ENCODE measurements at regions not wholly inside any gene's neighbourhood (a gene's known extent, or its start where the extent isn't known, plus 50 kb on each side); places are given as distances from the start of the nearest gene placed in this dataset.

- DNase-seq (ENCODE audit: low spot score) = no peak
These were observed 328.7 kb downstream of the NSG2 start for GRCh38 chr5:174374206-174374605.

GRCh38 chr5:174376056-174376455 is 330.6 kb downstream of the NSG2 start:
- no peak for DNase-seq (ENCODE audit: low spot score)

- no peak for DNase-seq (ENCODE audit: low spot score)
These were observed 331.3 kb downstream of the NSG2 start for GRCh38 chr5:174376726-174377373.

DNA sequence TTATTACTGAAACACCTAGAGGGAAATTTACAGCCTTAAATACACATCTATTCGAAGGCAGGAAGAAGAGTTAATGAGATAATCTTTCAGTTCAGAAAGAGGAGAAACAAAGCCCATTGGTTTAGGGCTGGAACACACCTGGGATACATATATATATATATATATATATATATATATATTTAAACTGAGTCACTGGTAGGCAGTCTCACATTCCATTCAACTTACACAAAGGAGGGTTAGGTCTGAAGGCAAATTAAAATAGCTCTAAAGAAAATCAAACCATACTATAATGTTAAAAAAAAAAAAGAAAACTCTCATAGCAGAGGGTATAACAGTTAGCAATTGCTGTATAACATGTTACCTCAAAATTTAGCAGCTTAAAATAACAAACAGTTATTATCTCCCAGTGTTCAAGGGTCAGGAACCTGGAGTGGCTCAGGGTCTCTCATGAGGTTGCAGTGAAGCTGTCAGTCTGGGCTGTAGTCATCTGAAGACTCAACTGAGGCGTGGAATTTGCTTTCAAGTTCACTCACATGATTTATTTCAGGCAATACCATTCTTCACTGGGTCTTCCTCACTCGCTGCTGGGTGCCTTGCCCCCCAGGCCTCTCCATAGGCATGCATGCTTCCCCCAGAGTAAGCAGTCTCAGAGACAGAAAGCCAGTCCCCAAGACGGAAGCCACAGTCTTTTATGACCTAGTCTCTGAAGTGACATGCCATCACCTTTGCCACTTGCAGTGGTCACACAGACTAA is 332.8 kb downstream of the NSG2 start:
- no peak for DNase-seq (ENCODE audit: low spot score)

DNA sequence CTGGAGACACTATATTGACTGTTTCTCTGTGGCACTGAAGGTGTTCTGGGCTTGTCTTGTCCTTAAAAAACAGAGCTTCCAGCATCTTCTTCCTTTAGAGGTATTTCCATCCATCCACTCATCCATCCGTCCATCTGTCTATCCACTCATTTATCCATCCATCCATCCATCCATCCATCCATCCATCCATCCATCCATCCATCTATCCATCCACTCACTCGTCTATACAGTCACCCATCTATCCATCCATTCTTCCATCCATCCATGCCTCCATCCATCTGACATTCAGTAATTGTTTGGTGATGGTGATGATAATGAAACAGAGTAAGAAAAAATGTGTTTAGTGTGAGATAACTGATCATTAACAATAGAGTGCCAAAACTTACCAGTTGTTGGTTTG is 334.8 kb downstream of the NSG2 start:
- DNase-seq (ENCODE audit: low spot score) = no peak

- DNase-seq (ENCODE audit: low spot score) = no peak
These were observed 335.7 kb downstream of the NSG2 start for GRCh38 chr5:174381241-174381640.

- DNase-seq (ENCODE audit: low spot score) = no peak
These were observed 338.0 kb downstream of the NSG2 start for GRCh38 chr5:174383210-174384167.

DNA sequence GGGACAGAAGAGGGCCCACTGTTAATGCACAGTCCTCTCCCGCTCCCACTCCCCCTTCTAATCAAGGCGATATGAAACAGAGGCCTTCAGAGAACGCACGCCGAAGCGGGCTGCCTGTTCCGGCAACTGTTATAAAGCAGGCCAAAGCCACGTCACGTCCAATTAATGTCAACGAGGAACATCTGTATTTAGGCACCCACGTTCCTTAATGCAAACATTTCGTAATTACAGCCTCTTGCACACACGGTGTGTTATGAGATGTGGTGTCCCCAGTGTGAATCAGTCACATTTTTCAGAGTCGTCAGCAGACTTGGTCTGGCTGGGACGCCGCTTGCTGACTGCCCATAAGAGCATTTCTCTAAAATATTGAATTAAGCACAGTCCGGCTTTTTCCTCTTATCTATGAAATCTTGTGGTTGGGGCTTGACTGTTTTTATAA is 339.0 kb downstream of the NSG2 start:
- DNase-seq (ENCODE audit: low spot score) = no peak

- DNase-seq (ENCODE audit: low spot score) = no peak
These were observed 338.1 kb upstream of the MSX2 start for GRCh38 chr5:174386306-174386705.

DNA sequence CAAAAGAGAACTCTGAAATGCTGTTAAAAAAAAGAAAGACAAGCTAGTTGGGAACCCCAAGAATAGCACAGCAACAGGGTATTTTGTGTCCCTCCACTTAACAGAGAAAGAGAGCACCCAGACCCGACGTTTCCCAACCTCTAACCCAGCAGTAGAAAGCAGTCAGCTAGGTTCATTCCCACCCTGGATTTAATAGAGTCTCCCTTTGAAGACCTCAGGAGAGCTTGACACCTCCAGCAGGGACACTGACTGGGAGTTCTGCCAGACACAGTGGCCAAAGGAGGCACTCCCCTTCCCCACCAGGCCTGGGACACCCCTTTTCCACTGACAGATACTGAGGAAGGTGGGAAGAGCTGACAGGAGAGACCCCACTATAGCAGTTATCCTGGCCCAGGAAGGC is 337.5 kb upstream of the MSX2 start:
- no peak for DNase-seq (ENCODE audit: low spot score)

GRCh38 chr5:174387448-174387847 is 336.9 kb upstream of the MSX2 start:
- DNase-seq (ENCODE audit: low spot score) = no peak

GRCh38 chr5:174392892-174393291 is 331.5 kb upstream of the MSX2 start:
- no peak for DNase-seq (ENCODE audit: low spot score)

DNA sequence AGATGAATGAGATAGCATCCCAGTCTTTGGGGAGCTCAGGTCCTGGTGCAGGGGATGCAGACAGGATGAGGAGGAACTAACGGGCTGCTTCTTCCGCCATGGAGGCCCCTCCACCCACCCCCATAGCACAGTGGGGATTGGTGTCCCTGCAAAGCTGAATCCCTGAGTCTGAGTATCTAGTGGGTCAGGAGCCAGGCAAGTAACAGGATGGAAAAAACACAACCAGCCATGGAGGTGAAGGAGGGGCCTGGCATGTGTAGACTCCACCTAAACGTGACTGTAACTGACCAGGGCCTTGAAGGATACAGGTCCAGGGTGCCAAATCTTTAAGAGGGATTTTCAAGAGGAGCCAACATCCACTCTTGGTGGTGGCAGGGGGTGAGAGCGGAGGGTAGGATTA is 327.8 kb upstream of the MSX2 start:
- no peak for DNase-seq (ENCODE audit: low spot score)

GRCh38 chr5:174397206-174397605 is 327.2 kb upstream of the MSX2 start:
- no peak for DNase-seq (ENCODE audit: low spot score)

GRCh38 chr5:174398171-174398570 is 326.2 kb upstream of the MSX2 start:
- no peak for DNase-seq (ENCODE audit: low spot score)

DNA sequence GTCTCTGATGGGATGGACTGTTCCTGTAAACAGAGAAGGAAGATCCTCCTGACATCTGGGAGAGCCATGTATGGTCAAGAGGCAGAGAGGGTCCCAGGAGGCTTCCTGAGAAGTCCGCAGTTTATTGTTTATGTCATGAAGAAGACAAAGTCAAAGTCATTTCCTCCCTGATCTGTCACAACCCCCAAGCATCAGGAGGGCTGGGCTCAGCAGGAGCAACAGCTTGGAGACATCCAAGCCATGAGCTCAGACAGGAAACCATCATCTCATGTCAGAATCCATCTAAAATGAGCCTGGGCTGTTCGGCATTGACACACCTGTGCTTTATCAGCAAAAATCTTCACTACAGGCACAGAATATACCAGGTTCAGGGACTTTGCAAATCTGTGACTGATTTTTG is 325.0 kb upstream of the MSX2 start:
- DNase-seq (ENCODE audit: low spot score) = no peak

DNA sequence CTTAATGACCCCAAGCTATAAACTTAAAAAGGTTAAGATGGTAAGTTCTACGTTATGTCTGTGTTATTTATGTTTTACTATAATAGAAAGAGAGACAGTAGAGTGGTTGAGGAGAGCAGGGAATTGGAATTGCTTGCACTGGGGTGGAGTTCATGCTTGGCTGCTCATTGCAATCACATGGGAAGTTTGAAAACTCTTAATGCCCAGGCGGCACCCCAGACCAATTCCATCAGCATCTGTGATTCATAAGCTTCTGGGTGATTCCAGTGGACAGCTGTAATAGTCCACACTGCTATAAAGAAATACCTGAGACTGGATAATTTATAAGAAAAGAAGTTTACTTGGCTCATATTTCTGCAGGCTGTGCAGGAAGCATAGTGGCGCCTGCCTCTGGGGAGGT is 323.9 kb upstream of the MSX2 start:
- no peak for DNase-seq (ENCODE audit: low spot score)

DNA sequence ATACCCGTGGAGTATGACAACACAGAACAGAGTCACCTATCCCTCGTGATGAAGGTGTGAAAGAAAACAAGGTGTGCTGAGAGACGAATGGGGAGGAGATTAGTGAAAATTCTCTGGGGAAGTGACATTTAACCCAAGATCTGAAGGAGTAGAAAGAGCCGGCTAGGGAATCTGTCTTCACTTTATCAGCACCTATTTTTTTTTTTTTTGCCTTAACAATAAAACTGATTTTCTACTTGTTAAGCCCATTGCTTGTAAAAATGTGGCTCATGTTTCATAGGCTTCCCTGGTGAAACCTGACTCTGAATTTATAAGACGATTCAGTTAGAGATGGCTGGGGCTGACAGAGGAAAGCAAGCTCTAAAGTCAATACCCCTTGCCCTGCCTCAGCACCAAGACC is 322.6 kb upstream of the MSX2 start:
- DNase-seq (ENCODE audit: low spot score) = no peak

DNA sequence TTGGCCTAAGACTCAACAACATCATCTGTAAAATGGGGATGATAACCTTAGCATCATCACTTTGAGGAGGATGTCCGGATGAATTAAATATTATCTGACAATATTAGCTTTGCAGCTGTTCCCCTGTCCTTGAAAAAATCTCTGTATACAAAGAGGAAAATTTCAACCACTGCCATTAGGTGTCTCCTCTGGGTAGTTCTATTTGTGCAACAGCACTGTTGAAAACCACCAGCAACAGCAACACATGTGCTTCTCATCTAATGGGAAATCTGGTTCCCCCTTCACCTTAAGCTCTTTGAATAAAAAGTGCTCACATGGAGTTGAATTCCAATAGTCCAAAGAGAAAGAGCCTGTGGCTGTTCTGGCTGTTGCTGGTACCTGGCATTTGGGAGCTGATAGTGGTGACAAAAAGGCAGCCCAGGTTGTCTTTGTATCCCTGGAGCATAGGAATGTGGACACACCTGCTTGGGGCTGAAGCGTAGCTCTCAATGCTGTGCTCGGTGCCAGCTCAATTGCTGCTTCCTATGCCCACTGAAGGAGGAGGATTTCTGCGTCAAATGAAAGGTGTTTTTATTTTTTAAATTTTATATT is 322.1 kb upstream of the MSX2 start:
- DNase-seq (ENCODE audit: low spot score) = no peak

GRCh38 chr5:174404848-174405247 is 319.5 kb upstream of the MSX2 start:
- DNase-seq (ENCODE audit: low spot score) = no peak

DNA sequence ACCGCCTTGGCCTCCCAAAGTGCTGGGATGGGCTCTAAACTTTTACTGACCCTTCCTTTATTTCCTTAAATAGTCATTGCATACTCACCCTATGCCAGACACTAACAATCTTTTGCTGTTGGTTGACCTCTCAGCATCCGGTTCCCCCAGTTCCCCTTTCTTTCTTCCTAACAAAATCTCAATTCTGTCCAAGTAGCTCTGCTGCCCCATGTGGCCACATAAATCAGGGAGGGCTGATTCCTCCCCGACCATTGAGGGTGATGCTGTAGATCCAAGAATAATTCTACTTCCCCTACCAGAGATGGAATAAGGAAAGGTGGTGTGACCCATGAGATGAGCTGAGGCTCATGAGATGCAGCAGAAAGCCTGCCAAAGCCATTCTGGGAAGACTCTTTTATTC is 315.3 kb upstream of the MSX2 start:
- no peak for DNase-seq (ENCODE audit: low spot score)

DNA sequence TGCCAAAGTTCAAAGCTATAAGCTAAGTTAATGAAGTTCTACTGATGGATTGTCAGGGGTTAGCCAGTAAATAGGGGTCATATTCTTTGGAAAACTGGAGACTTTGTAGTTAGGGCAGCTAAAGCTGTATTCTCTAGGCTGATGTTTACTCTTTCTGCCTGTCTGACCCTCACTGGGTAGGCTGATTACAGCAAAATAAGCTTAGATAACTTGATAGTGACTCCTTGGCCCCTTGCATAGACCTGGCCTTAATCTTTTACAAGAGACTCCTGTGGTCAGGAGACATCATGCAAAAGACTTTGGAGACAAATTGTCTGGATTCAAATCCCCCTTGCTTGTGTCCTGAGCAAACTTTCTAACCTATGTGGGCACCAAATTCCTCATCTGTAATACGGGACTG is 314.4 kb upstream of the MSX2 start:
- DNase-seq (ENCODE audit: low spot score) = no peak

Data from kidney capillary endothelial cell (primary cell).